HEK293T (cell line): ENCODE measurements at regions not wholly inside any gene's neighbourhood (a gene's known extent, or its start where the extent isn't known, plus 50 kb on each side); places are given as distances from the start of the nearest gene placed in this dataset.

Source experiments
- CTCF ChIA-PET: fragments of 350-600 bp; formaldehyde crosslinking; extraction: SDS; loops from one replicate; lab custom pipeline; 2021; ENCODE audit warnings: antibody characterized with exemption, inconsistent platforms; lab: Yijun Ruan, JAX
- POLR2A ChIA-PET: fragments of 350-600 bp; formaldehyde crosslinking; extraction: SDS; loops from one replicate; lab custom pipeline; 2020; ENCODE audit warnings: antibody characterized with exemption, inconsistent platforms; lab: Yijun Ruan, JAX
- DNase-seq: peaks from one replicate; pipeline ENCODE4 v3.0.0; 2012; ENCODE audit warnings: mixed read lengths; ENCODE audit errors: extremely low spot score
- ARNT ChIP-seq: fragments of 450-650 bp; IDR thresholded peaks from 2 replicates; pipeline ENCODE4 v1.6.1; 2017; ENCODE audit warnings: mild to moderate bottlenecking
- BHLHE40 ChIP-seq: fragments of 450-650 bp; IDR thresholded peaks from 2 replicates; pipeline ENCODE4 v1.6.1; 2016; ENCODE audit warnings: mild to moderate bottlenecking, moderate library complexity, borderline replicate concordance
- CTBP1 ChIP-seq: fragments of 450-650 bp; IDR thresholded peaks from 2 replicates; pipeline ENCODE4 v1.6.1; 2016; ENCODE audit warnings: borderline replicate concordance
- ELF4 ChIP-seq: fragments of 450-650 bp; IDR thresholded peaks from 2 replicates; pipeline ENCODE4 v1.6.1; 2017; ENCODE audit warnings: antibody characterized with exemption
- FOXA1 ChIP-seq: fragments of 450-650 bp; IDR thresholded peaks from 2 replicates; pipeline ENCODE4 v1.6.1; 2016; ENCODE audit warnings: mild to moderate bottlenecking
- FOXK2 ChIP-seq: fragments of 450-650 bp; IDR thresholded peaks from 2 replicates; pipeline ENCODE4 v1.6.1; 2016; ENCODE audit warnings: mild to moderate bottlenecking
- FOXM1 ChIP-seq: fragments of 450-650 bp; IDR thresholded peaks from 2 replicates; pipeline ENCODE4 v1.6.1; 2017; ENCODE audit warnings: mild to moderate bottlenecking, borderline replicate concordance
- HDGF ChIP-seq: fragments of 450-650 bp; IDR thresholded peaks from 2 replicates; pipeline ENCODE4 v1.6.1; 2017; ENCODE audit warnings: antibody characterized with exemption, borderline replicate concordance
- L3MBTL2 ChIP-seq: fragments of 450-650 bp; conservative IDR thresholded peaks from 2 replicates; pipeline ENCODE4 v1.6.1; 2016; ENCODE audit warnings: mild to moderate bottlenecking
- LEF1 ChIP-seq: fragments of 450-650 bp; IDR thresholded peaks from 2 replicates; pipeline ENCODE4 v1.6.1; 2017; ENCODE audit warnings: mild to moderate bottlenecking, borderline replicate concordance
- NFRKB ChIP-seq: fragments of 450-650 bp; IDR thresholded peaks from 2 replicates; pipeline ENCODE4 v1.6.1; 2016; ENCODE audit warnings: mild to moderate bottlenecking, moderate library complexity
- SP1 ChIP-seq: fragments of 450-650 bp; IDR thresholded peaks from 2 replicates; pipeline ENCODE4 v1.6.1; 2017
- SUZ12 ChIP-seq: fragments of 450-650 bp; IDR thresholded peaks from 2 replicates; pipeline ENCODE4 v1.6.1; 2016; ENCODE audit warnings: mild to moderate bottlenecking
- TARDBP ChIP-seq: fragments of 450-650 bp; IDR thresholded peaks from 2 replicates; pipeline ENCODE4 v1.6.1; 2016
- ZNF384 ChIP-seq: fragments of 450-650 bp; IDR thresholded peaks from 2 replicates; pipeline ENCODE4 v1.6.1; 2016
- TF ChIP-seq, protein P1 (sequence below): fragments of 450-650 bp; IDR thresholded peaks from 2 replicates; pipeline ENCODE4 v1.6.1; 2016

DNA sequence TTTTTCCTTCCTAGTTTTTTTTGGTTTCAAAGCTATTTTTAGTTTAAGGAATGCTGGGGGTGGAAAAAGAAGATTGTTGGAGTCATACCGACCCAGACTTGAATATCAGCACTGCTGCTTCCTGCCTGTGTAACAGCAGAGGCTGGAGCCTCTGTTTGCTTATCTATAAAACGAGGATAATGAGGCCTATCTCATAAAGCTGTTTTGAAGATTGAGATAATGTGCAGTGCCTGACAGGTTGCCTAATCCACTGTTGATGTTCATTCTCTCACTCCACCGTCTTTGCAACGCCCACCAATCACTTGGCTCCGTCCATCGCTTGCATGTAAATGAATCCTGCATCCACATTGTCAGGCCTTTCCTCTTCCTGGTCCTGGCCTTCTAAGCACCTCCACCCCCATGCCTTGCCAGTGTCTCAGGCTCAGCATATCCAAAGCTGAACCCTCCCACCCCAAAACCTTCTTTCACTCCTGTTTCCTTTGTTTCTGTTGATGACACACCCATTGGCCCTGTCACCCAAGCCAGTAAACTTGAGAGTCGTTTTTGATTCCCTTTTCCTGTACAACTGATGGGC lies 94.9 kb downstream of the MEX3B start:
- TF ChIP-seq ELF4 (no peak), CTBP1 (no peak), ZNF384 (no peak), SUZ12 (no peak), SP1 (no peak), FOXK2 (no peak), HDGF (no peak), FOXM1 (no peak), LEF1 (no peak), ARNT (no peak), TARDBP (no peak), NFRKB (no peak), FOXA1 (0 out of 2 replicates have a peak, but pooled peaks have one; percentile 12), BHLHE40 (no peak), L3MBTL2 (no peak)
- TF ChIP-seq, protein P1, sequence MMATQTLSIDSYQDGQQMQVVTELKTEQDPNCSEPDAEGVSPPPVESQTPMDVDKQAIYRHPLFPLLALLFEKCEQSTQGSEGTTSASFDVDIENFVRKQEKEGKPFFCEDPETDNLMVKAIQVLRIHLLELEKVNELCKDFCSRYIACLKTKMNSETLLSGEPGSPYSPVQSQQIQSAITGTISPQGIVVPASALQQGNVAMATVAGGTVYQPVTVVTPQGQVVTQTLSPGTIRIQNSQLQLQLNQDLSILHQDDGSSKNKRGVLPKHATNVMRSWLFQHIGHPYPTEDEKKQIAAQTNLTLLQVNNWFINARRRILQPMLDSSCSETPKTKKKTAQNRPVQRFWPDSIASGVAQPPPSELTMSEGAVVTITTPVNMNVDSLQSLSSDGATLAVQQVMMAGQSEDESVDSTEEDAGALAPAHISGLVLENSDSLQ = peak; percentile 49; the same call in 1 of the 2 replicates
- peak; percentile 44 for DNase-seq
- ChIA-PET CTCF (interaction anchor here (0.7 kb wide), 1 partner anchor 230 kb away, joined by 3 read pairs; no protein-coding TSS in a partner anchor), POLR2A (no interaction called here)

DNA sequence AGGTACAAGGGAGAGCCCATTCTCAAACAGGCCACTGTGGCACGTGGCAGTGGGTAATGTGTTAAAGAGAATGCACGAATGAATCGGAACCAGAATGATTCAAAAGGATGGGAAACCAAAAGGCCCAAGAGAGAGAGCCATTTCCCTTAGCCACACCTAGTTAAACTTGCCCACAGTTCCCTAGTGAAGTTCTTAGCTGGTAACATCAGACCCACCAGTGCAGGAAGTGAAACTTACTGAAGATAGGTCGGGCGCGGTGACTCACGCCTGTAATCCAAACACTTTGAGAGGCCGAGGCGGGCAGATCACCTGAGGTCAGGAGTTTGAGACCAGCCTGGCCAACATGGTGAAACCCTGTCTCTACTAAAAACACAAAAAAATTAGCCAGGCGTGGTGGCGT lies 97.1 kb downstream of the MEX3B start:
- TF ChIP-seq FOXA1 = no peak
- TF ChIP-seq, protein P1 = no peak
- no peak for TF ChIP-seq L3MBTL2
- no peak for TF ChIP-seq FOXM1
- TF ChIP-seq ELF4 = no peak
- TF ChIP-seq SUZ12 = no peak
- no peak for TF ChIP-seq ARNT
- TF ChIP-seq NFRKB = no peak
- no peak for TF ChIP-seq BHLHE40
- no peak for TF ChIP-seq LEF1
- no peak for TF ChIP-seq ZNF384
- no peak for TF ChIP-seq FOXK2
- TF ChIP-seq HDGF = no peak
- TF ChIP-seq SP1 = no peak
- no peak for TF ChIP-seq TARDBP
- TF ChIP-seq CTBP1 = no peak
- DNase-seq = no peak
- ChIA-PET CTCF (no interaction called here), POLR2A (no interaction called here)

DNA sequence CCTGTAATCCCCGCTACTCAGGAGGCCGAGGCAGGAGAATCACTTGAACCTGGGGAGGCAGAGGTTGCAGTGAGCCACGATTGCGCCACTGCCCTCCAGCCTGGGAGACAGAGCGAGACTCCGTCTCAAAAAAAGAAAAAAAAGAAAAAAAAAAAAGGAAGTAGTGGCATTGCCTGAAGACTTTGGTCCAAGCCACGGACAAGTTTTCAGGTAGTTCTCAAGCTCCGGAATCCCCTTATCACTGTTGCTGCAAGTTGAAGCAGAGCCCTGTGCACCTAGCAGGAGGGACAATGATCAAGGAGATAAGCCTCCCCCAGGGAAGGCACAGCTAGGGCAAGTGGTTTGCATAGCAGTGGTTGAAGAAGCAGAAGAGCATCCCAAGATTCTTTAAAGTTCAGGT lies 97.6 kb downstream of the MEX3B start:
- TF ChIP-seq NFRKB = no peak
- TF ChIP-seq LEF1 = no peak
- TF ChIP-seq FOXA1 = no peak
- no peak for DNase-seq
- CTCF ChIA-PET = no interaction called here
- POLR2A ChIA-PET = no interaction called here

DNA sequence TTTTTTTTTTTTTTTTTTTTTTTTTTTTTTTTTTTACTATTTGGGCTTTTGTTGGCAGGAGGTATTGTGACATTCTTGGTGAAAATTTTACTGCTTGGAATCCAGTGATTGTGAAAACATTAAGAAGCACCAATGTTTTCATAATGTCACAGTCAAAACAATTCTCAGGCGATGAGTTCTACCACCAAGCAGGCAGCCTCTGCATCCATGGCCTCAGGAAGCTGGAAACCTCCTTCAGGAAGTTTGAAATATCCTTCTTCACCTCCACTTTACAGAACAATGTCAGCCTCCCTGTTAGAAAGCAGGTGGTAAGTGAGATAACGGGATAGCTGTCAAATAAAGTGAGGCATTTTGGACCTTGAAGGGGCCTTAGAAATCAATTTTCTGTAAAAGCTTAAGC lies 98.3 kb downstream of the MEX3B start:
- no peak for DNase-seq
- POLR2A ChIA-PET = no interaction called here
- CTCF ChIA-PET = interaction anchor here (1.1 kb wide), 1 partner anchor 50 kb away, joined by 3 read pairs; no protein-coding TSS in a partner anchor
- no peak for TF ChIP-seq SUZ12
- no peak for TF ChIP-seq SP1
- TF ChIP-seq LEF1 = no peak
- TF ChIP-seq ARNT = no peak
- no peak for TF ChIP-seq HDGF
- TF ChIP-seq FOXA1 = no peak
- no peak for TF ChIP-seq ELF4
- TF ChIP-seq ZNF384 = no peak
- TF ChIP-seq, protein P1 = no peak
- no peak for TF ChIP-seq L3MBTL2
- TF ChIP-seq TARDBP = no peak
- no peak for TF ChIP-seq NFRKB
- no peak for TF ChIP-seq CTBP1

DNA sequence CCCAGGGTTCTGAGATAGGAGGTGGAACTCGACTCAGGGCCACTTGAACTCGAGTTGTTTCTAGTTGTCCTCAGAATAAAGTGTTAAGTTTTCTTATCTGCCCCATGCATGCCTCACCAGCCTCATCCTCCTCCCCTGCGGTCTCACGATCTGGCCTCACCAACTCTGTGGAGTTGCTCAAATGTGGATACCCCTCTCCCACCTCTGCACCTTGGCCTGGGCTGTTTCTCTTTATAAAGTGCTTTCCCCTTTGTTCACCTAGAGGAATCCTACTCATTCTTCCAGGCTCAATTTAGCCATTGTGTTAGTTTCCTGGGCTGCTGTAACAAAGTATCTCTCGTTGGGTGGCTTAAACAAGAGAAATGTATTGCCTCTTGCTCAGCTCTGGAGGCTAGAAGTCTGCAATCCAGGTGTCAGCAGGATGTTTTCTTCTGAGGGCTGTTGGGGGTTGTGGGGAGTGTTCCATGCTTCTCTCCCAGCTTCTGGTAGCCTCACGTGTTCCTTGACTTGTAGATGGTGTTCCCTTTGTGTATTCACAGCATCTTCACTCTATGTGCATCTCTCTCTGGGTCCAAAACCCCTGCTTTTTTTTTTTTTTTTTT lies 100.7 kb downstream of the MEX3B start:
- no peak for TF ChIP-seq ELF4
- CTCF ChIA-PET = no interaction called here
- POLR2A ChIA-PET = no interaction called here
- no peak for DNase-seq

DNA sequence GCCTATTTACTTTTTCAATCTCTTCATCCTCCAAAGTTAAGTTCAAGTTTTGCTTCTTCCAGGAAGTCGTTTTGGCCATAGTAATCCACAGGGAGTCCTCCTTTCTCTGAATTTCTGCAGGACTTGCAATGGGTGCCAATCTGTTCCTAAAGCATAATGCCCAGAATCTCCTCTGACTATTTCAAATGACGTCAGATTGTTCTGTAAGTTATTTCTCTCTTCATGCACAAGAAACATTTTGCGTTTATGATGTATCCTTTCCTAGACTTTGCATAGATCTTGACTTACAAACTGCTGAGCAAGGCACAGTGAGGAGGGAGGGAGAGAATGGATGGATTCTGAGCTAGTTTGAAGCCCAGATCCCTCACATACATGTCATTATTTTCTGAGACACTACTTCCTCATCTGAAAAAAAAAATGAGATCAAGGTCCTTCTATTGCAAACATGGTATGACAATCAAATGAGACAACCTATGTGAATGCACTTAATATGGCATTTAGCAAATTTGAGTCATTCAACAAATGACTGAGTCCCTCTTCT lies 103.1 kb downstream of the MEX3B start:
- CTCF ChIA-PET = no interaction called here
- no peak for TF ChIP-seq SP1
- no peak for TF ChIP-seq CTBP1
- POLR2A ChIA-PET = no interaction called here
- DNase-seq = no peak

DNA sequence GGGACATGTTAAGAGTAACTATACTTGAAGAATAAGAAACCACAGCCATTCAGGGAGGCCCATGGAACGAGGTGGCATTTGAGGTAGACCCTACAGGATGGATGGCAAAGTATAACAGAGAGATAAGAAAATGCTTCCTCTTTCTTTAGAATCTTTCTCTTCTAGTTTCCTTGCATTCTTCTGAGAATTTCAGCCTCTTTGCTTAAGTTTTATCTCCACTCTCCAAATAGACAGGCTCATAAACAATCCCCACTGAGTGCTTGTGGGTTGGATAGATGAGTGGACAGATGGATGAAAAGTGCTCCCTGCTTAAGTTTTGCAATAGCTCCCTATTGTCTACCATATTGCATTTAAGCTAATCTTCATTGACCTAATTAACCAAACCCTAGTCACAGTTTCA lies 103.7 kb downstream of the MEX3B start:
- no peak for DNase-seq
- POLR2A ChIA-PET = no interaction called here
- CTCF ChIA-PET = no interaction called here
- TF ChIP-seq HDGF (no peak), ZNF384 (no peak), SP1 (no peak), FOXA1 (no peak), CTBP1 (no peak), FOXM1 (no peak), SUZ12 (no peak), NFRKB (no peak)
- TF ChIP-seq, protein P1 = no peak
